GM19351 (cell line): ENCODE measurements at regions not wholly inside any gene's neighbourhood (a gene's known extent, or its start where the extent isn't known, plus 50 kb on each side); places are given as distances from the start of the nearest gene placed in this dataset.

ENCODE experiments used
- ATAC-seq: cut with Tn5 transposase; IDR thresholded peaks from one replicate; pipeline ENCODE4 v1.9.1; 2021; ENCODE audit warnings: mild to moderate bottlenecking, moderate library complexity; ENCODE audit not compliant: unreplicated experiment

GRCh38 chr12:4030929-4031702, 157.9 kb upstream of the PARP11 start:
- ATAC-seq = peak; percentile 93

- no peak for ATAC-seq
Observed at GRCh38 chr12:4027412-4027811, 154.2 kb upstream of the PARP11 start.

GRCh38 chr12:4026517-4026916, 153.3 kb upstream of the PARP11 start:
- ATAC-seq = no peak

GRCh38 chr12:4026020-4026358, 152.8 kb upstream of the PARP11 start:
- ATAC-seq = no peak

- ATAC-seq = no peak
Observed at GRCh38 chr12:4025181-4026019, 152.2 kb upstream of the PARP11 start.

GRCh38 chr12:4024701-4025100, 151.5 kb upstream of the PARP11 start:
- ATAC-seq = no peak

GRCh38 chr12:4015225-4016091, 142.3 kb upstream of the PARP11 start:
- ATAC-seq = no peak

- ATAC-seq = no peak
Observed at GRCh38 chr12:4014858-4015224, 141.6 kb upstream of the PARP11 start.

- ATAC-seq = no peak
Observed at GRCh38 chr12:4014444-4014843, 141.2 kb upstream of the PARP11 start.

- ATAC-seq = no peak
Observed at GRCh38 chr12:4012977-4013968, 140.1 kb upstream of the PARP11 start.

- no peak for ATAC-seq
Observed at GRCh38 chr12:4012073-4012472, 138.9 kb upstream of the PARP11 start.

GRCh38 chr12:4011597-4011996, 138.4 kb upstream of the PARP11 start:
- ATAC-seq = no peak

- ATAC-seq = no peak
Observed at GRCh38 chr12:4009979-4010704, 136.9 kb upstream of the PARP11 start.

- ATAC-seq = no peak
Observed at GRCh38 chr12:4006743-4007142, 133.5 kb upstream of the PARP11 start.

GRCh38 chr12:4005851-4006430, 132.7 kb upstream of the PARP11 start:
- ATAC-seq = no peak

GRCh38 chr12:4003576-4003975, 130.4 kb upstream of the PARP11 start:
- ATAC-seq = no peak

- no peak for ATAC-seq
Observed at GRCh38 chr12:4002601-4003000, 129.4 kb upstream of the PARP11 start.

- no peak for ATAC-seq
Observed at GRCh38 chr12:4001841-4002240, 128.6 kb upstream of the PARP11 start.

GRCh38 chr12:4001031-4001430, 127.8 kb upstream of the PARP11 start:
- ATAC-seq = no peak
